ENCODE measurements at regions not wholly inside any gene's neighbourhood (a gene's known extent, or its start where the extent isn't known, plus 50 kb on each side); places are given as distances from the start of the nearest gene placed in this dataset.

DNA sequence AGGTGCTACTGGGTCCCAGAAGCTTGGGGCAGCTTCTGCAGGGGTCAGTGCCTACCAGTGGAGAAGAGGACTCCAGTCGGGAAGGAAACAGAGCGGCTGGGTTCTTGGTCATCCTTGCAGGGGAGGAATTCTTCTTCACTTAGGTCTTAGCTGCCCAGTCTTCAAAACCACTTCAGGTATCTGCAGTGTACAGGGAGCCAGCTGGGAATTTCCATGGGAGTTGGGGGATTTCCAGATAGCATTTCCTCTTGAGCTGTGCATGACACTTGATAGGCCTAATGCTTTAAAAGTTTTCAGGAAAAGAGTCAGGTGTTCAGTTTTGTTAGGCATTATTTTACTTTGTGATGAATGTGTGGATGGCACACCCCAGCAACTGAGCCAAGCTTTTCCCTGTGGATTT is 58.1 kb upstream of the ENPP6 start:
- TF ChIP-seq, protein P1, sequence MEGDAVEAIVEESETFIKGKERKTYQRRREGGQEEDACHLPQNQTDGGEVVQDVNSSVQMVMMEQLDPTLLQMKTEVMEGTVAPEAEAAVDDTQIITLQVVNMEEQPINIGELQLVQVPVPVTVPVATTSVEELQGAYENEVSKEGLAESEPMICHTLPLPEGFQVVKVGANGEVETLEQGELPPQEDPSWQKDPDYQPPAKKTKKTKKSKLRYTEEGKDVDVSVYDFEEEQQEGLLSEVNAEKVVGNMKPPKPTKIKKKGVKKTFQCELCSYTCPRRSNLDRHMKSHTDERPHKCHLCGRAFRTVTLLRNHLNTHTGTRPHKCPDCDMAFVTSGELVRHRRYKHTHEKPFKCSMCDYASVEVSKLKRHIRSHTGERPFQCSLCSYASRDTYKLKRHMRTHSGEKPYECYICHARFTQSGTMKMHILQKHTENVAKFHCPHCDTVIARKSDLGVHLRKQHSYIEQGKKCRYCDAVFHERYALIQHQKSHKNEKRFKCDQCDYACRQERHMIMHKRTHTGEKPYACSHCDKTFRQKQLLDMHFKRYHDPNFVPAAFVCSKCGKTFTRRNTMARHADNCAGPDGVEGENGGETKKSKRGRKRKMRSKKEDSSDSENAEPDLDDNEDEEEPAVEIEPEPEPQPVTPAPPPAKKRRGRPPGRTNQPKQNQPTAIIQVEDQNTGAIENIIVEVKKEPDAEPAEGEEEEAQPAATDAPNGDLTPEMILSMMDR (IDR thresholded peaks at IDR 0.05; ENCODE audit: control extremely low read depth, extremely low read depth) = no peak
- H3K4me3 ChIP-seq = no peak overlapping the region
- H3K36me3 ChIP-seq (ENCODE audit: control insufficient read depth in 4 of 4, insufficient read depth in 4 of 4, low read length in 4 of 4) = no peaks in the 10 kb centered on the region
- WGBS, 2 donors = 58 to 86% methylated on average over 2 of the region's 2 CpGs
- H3K27me3 ChIP-seq (ENCODE audit: control insufficient read depth in 3 of 3, insufficient read depth in 3 of 3, low read length in 2 of 3) = no peaks in the 10 kb centered on the region
- ATAC-seq (ENCODE audit: insufficient read depth, low FRiP score) (no peak), DNase-seq (no peak)
- no peak overlapping the region for H3K27ac ChIP-seq (ENCODE audit: low read depth in 1 of 2, low read length in 1 of 2)
- H3K4me1 ChIP-seq (ENCODE audit: control insufficient read depth in 5 of 5, insufficient read depth in 5 of 5, low read length in 5 of 5) = peaks cover 0 to 11% (median 4%) of the 10 kb centered on the region in 5 donors
- H3K9me3 ChIP-seq (ENCODE audit: control insufficient read depth in 4 of 4, insufficient read depth in 3 of 4, low read length in 3 of 4) = no peaks in the 10 kb centered on the region
- no peak overlapping the region for H3K9ac ChIP-seq (ENCODE audit: insufficient read depth in 1 of 2, low read length in 2 of 2)

DNA sequence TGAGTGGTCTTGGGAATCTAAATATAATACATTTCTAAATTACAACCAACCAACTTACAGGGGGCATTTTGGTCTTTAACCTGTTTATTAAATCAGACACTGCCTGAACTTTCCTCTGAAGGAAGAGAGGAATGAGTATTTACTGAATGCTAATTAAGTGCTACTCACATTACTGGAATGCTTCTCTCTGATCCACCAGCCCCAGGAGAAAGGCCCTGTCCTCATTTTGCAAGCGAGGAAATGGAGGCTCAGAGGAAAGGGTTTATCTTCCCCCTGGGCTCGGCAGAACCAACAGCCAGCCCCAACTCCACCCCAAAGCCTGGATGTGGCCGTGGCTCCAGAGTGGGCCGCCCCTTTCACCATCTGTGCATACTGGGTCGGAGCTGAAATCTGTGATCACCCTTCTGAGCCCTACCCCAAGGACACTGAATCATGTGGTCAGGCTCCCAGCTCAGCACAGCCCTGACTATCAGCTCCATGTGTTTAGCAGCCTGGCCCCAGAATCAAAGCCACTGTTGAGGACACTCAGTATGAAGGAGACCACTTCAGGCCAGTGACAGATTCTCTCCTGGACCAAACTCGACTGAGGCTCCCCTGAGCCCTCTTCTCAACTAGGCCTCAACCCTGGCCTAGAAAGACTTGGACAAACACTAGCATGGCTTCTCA is 56.7 kb upstream of the ENPP6 start:
- DNase-seq = peak in 1 of 3 donors; percentile 40
- WGBS, 2 donors = 68 to 81% methylated on average over 6 of the region's 6 CpGs
- Histone ChIP-seq H3K9ac (ENCODE audit: insufficient read depth in 1 of 2, low read length in 2 of 2) (no peak overlapping the region), H3K27ac (ENCODE audit: low read depth in 1 of 2, low read length in 1 of 2) (no peak overlapping the region), H3K36me3 (ENCODE audit: control insufficient read depth in 4 of 4, insufficient read depth in 4 of 4, low read length in 4 of 4) (no peaks in the 10 kb centered on the region), H3K27me3 (ENCODE audit: control insufficient read depth in 3 of 3, insufficient read depth in 3 of 3, low read length in 2 of 3) (no peaks in the 10 kb centered on the region), H3K4me1 (ENCODE audit: control insufficient read depth in 5 of 5, insufficient read depth in 5 of 5, low read length in 5 of 5) (peaks cover 0 to 11% (median 4%) of the 10 kb centered on the region in 5 donors), H3K4me3 (no peak overlapping the region), H3K9me3 (ENCODE audit: control insufficient read depth in 4 of 4, insufficient read depth in 3 of 4, low read length in 3 of 4) (no peaks in the 10 kb centered on the region)
- no peak for ATAC-seq (ENCODE audit: insufficient read depth, low FRiP score)
- TF ChIP-seq, protein P1 (IDR thresholded peaks at IDR 0.05; ENCODE audit: control extremely low read depth, extremely low read depth) = no peak

DNA sequence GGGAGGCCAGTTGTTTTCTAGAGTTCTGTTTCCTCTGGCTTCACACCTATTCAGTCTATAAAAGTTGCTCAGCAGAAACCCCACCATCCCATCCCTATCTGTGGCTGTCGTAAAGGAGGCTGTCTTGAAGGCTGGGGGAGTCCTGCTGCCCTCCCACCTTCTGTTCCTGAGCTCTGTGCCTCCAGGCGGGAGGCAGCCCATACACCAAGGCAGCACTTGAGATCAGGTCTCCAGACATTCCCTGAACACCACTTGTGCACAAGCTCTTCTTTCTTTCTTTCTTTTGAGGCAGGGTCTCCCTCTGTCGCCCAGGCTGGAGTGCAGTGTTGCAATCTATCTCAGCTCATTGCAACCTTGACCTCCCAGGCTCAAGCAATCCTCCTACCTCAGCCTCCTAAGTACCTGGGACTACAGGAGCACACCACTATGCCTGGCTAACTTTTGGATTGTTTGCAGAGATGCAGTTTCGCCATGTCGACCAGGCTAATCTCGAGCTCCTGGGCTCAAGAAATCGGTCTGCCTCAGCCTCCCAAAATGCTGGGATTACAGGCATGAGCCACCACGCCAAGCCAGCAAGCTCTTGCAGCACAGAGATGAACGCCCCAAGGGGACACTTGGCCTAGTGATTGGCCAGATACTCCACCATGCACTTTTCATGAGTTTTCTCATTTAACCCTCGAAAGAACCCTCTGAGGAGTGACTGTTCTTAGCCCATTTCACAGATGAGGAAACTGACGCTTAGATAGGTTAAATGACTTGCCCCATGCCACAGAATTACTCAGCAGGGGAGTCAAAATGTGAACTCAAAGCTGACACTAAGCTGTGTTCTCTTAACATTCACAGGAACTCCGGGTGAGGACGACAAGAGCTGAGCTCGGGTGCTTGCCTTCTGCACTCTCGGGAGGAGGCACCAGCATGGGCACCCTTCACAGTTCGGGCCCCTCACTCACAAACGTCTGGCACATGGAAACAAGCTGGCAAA is 55.8 kb upstream of the ENPP6 start:
- no peak overlapping the region for H3K9ac ChIP-seq (ENCODE audit: insufficient read depth in 1 of 2, low read length in 2 of 2)
- H3K4me3 ChIP-seq = no peak overlapping the region
- H3K27me3 ChIP-seq (ENCODE audit: control insufficient read depth in 3 of 3, insufficient read depth in 3 of 3, low read length in 2 of 3) = no peaks in the 10 kb centered on the region
- TF ChIP-seq, protein P1 (IDR thresholded peaks at IDR 0.05; ENCODE audit: control extremely low read depth, extremely low read depth) = no peak
- H3K27ac ChIP-seq (ENCODE audit: low read depth in 1 of 2, low read length in 1 of 2) = no peak overlapping the region
- no peak for ATAC-seq (ENCODE audit: insufficient read depth, low FRiP score)
- WGBS, 2 donors = 86 to 92% methylated on average over 17 of the region's 17 CpGs
- H3K9me3 ChIP-seq (ENCODE audit: control insufficient read depth in 4 of 4, insufficient read depth in 3 of 4, low read length in 3 of 4) = no peaks in the 10 kb centered on the region
- DNase-seq = no peak
- no peaks in the 10 kb centered on the region for H3K36me3 ChIP-seq (ENCODE audit: control insufficient read depth in 4 of 4, insufficient read depth in 4 of 4, low read length in 4 of 4)
- H3K4me1 ChIP-seq (ENCODE audit: control insufficient read depth in 5 of 5, insufficient read depth in 5 of 5, low read length in 5 of 5) = peaks cover 0 to 11% (median 4%) of the 10 kb centered on the region in 5 donors
